CD4-positive, alpha-beta T cell (primary cell): ENCODE measurements at regions not wholly inside any gene's neighbourhood (a gene's known extent, or its start where the extent isn't known, plus 50 kb on each side); places are given as distances from the start of the nearest gene placed in this dataset.
"Not testable (repeated sequence)": the region's sequence is repeated elsewhere in the genome, so short reads cannot be mapped to it uniquely, and the experiment has no call there.

ENCODE experiments used
- ATAC-seq: fragments of 200-7000 bp; cut with Tn5 transposase; one replicate; pipeline ENCODE4 v1.10.0; 2022; ENCODE audit warnings: mild to moderate bottlenecking; ENCODE audit not compliant: poor library complexity
- CTCF ChIA-PET: fragments of 350-600 bp; sonication (Branson Sonifier 250); formaldehyde crosslinking; loops from one replicate; lab custom pipeline; 2021; ENCODE audit warnings: antibody characterized with exemption, inconsistent platforms; lab: Charles Lee
- POLR2A ChIA-PET: fragments of 350-600 bp; sonication (Branson Sonifier 250); formaldehyde crosslinking; loops from one replicate; lab custom pipeline; 2021; ENCODE audit warnings: antibody characterized with exemption, inconsistent platforms; lab: Charles Lee
- DNase-seq, 14 experiments: peaks; one replicate each; pipeline ENCODE4 v3.0.0-alpha.2; 2013 to 2020; ENCODE audit warnings: mixed read lengths in 2 of 14
- H3K27ac ChIP-seq, 2 donors: one replicate each; pipeline versions ENCODE4 v1.5.1 to v1.7.0; 2013; ENCODE audit warnings: low read length in 2 of 2, low read depth in 1 of 2, mild to moderate bottlenecking in 1 of 2
- H3K27me3 ChIP-seq, 2 experiments: 1 replicate in 1 of 2; 2 replicates in 1 of 2; pipeline versions ENCODE4 v1.6.1 to v1.7.0; 2013; ENCODE audit warnings: low read length in 2 of 2, control low read depth in 1 of 2, mild to moderate bottlenecking in 1 of 2, moderate library complexity in 1 of 2; ENCODE audit not compliant: insufficient read depth in 2 of 2, control insufficient read depth in 1 of 2
- H3K36me3 ChIP-seq: one replicate; pipeline ENCODE4 v1.6.1; 2013; ENCODE audit warnings: low read length, control low read depth; ENCODE audit not compliant: insufficient read depth
- H3K4me1 ChIP-seq: one replicate; pipeline ENCODE4 v1.6.1; 2013; ENCODE audit warnings: low read length, control low read depth; ENCODE audit not compliant: insufficient read depth
- H3K4me3 ChIP-seq: one replicate; pipeline ENCODE4 v1.5.1; 2013; ENCODE audit warnings: mild to moderate bottlenecking, low read length, moderate library complexity
- H3K9me3 ChIP-seq, 2 experiments: 1 replicate in 1 of 2; 2 replicates in 1 of 2; pipeline versions ENCODE4 v1.6.1 to v1.7.0; 2013; ENCODE audit warnings: low read length in 2 of 2, mild to moderate bottlenecking in 2 of 2, control low read depth in 1 of 2, moderate library complexity in 1 of 2; ENCODE audit not compliant: control insufficient read depth in 1 of 2, insufficient read depth in 1 of 2
- H3K27ac Mint-ChIP-seq: one replicate; pipeline ENCODE4 v1.8.0; 2020; ENCODE audit warnings: mixed read lengths
- H3K27me3 Mint-ChIP-seq: one replicate; pipeline ENCODE4 v1.8.0; 2021; ENCODE audit warnings: mixed read lengths
- H3K36me3 Mint-ChIP-seq: one replicate; pipeline ENCODE4 v1.8.0; 2021; ENCODE audit warnings: low read depth, mixed read lengths
- H3K4me1 Mint-ChIP-seq: one replicate; pipeline ENCODE4 v1.8.0; 2021; ENCODE audit warnings: low read depth, mixed read lengths
- H3K4me3 Mint-ChIP-seq: one replicate; pipeline ENCODE4 v1.8.0; 2020; ENCODE audit warnings: mild to moderate bottlenecking, mixed read lengths
- H3K9me3 Mint-ChIP-seq: one replicate; pipeline ENCODE4 v1.8.0; 2020; ENCODE audit warnings: mixed read lengths
- intact Hi-C, 2 experiments: fragments of 100-400 bp; cut with DNase I in 1 of 2; cut with micrococcal nuclease in 1 of 2; formaldehyde crosslinking; loops; one replicate each; pipeline versions ENCODE4 v1.15.1 to v1.9.0; 2023 to 2025; cut with DNase I, micrococcal nuclease
- TF ChIP-seq, protein P1 (sequence below): fragments of 200-600 bp; IDR thresholded peaks from one replicate; pipeline ENCODE4 v1.8.0; 2022; ENCODE audit warnings: antibody characterized with exemption, mild to moderate bottlenecking

DNA sequence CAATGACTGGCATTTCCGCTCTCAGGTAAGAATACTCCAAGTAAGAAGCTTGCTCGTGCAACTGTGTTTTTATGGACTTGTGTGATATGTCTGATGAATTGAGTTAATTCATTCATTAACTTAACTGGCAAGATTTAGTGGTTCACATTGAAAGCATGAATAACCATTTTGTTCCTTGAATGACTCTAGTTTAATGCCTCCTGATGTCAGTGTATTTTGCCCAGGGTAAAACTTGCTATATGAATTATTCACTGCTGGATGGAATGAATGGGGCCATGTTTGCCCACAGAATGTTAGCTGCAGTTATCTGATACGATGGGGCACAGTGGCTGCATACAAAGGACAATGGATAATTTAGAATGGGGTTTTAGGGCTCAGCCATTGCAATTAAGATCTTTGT, 124.1 kb downstream of the ZNF365 start:
- ChIA-PET POLR2A (no interaction called here), CTCF (no interaction called here)
- no peaks in the 10 kb centered on the region for H3K36me3 ChIP-seq
- ATAC-seq (no peak), DNase-seq (no peak)
- no peak overlapping the region for H3K27ac Mint-ChIP-seq
- peaks cover 24% of the 10 kb centered on the region for H3K27me3 Mint-ChIP-seq
- no peaks in the 10 kb centered on the region for H3K9me3 ChIP-seq
- H3K9me3 Mint-ChIP-seq = no peaks in the 10 kb centered on the region
- H3K4me1 ChIP-seq = no peaks in the 10 kb centered on the region
- H3K36me3 Mint-ChIP-seq = no peaks in the 10 kb centered on the region
- H3K4me3 ChIP-seq = no peak overlapping the region
- H3K27me3 ChIP-seq = no peaks in the 10 kb centered on the region
- no peaks in the 10 kb centered on the region for H3K4me1 Mint-ChIP-seq
- intact Hi-C loops = no loop called here
- TF ChIP-seq, protein P1, sequence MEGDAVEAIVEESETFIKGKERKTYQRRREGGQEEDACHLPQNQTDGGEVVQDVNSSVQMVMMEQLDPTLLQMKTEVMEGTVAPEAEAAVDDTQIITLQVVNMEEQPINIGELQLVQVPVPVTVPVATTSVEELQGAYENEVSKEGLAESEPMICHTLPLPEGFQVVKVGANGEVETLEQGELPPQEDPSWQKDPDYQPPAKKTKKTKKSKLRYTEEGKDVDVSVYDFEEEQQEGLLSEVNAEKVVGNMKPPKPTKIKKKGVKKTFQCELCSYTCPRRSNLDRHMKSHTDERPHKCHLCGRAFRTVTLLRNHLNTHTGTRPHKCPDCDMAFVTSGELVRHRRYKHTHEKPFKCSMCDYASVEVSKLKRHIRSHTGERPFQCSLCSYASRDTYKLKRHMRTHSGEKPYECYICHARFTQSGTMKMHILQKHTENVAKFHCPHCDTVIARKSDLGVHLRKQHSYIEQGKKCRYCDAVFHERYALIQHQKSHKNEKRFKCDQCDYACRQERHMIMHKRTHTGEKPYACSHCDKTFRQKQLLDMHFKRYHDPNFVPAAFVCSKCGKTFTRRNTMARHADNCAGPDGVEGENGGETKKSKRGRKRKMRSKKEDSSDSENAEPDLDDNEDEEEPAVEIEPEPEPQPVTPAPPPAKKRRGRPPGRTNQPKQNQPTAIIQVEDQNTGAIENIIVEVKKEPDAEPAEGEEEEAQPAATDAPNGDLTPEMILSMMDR = no peak
- H3K27ac ChIP-seq = no peak overlapping the region
- H3K4me3 Mint-ChIP-seq = no peak overlapping the region

DNA sequence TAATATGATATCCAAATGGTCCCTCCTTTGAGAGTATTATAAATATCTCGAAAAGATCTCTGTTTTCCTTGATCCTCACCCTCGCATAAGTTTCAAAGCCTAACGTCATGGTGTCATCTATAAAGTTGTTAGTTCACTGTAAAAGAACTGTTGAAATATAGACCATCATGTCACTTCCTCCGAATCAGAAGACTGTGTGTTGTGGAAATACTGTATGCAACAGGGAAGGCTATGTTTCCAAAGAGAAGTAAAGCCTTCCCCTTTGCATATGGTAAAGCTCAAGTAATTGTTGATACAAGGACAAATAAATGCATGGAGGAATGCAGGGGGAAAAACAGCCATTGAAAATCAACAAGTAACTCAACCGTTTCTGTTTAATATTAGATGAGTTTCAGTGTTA, 125.9 kb downstream of the ZNF365 start:
- POLR2A ChIA-PET, ATAC-seq, DNase-seq, H3K4me3 Mint-ChIP-seq, CTCF ChIA-PET, H3K4me1 Mint-ChIP-seq, intact Hi-C loops, H3K36me3 Mint-ChIP-seq, H3K27me3 ChIP-seq, H3K36me3 ChIP-seq, H3K4me1 ChIP-seq, H3K27ac Mint-ChIP-seq, H3K4me3 ChIP-seq, H3K9me3 Mint-ChIP-seq, H3K9me3 ChIP-seq, H3K27ac ChIP-seq: not testable (repeated sequence)
- H3K27me3 Mint-ChIP-seq = peaks cover 19% of the 10 kb centered on the region

DNA sequence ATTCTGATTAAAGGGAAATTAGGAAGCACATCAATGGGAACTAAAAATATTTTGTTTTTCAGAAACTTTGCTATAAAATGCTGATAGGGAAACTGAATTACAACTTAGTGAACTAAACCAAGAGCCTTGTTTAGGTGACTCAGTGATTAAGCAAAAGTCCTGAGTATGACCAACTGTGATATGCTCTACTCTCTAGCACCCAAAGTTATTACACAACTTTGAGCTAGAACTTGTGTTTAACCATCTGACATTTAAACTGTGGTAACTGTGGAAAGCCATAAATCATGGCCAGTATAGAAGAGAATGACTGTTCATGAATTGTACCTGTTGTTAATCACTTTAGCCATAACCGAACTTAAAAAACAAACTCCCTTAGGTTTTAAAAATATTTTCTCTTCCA, 127.4 kb downstream of the ZNF365 start:
- TF ChIP-seq, protein P1 = no peak
- DNase-seq (peak in 2 of 14 experiments; percentile 30 to 42), ATAC-seq (no peak)
- H3K27ac Mint-ChIP-seq = no peak overlapping the region
- no peak overlapping the region for H3K4me3 Mint-ChIP-seq
- no peaks in the 10 kb centered on the region for H3K9me3 Mint-ChIP-seq
- intact Hi-C loops = no loop called here
- no peaks in the 10 kb centered on the region for H3K27me3 ChIP-seq
- no peaks in the 10 kb centered on the region for H3K36me3 ChIP-seq
- no peak overlapping the region for H3K4me3 ChIP-seq
- H3K36me3 Mint-ChIP-seq = no peaks in the 10 kb centered on the region
- no peaks in the 10 kb centered on the region for H3K4me1 Mint-ChIP-seq
- H3K27ac ChIP-seq = no peak overlapping the region
- CTCF ChIA-PET = no interaction called here
- peaks cover 12% of the 10 kb centered on the region for H3K27me3 Mint-ChIP-seq
- POLR2A ChIA-PET = no interaction called here
- no peaks in the 10 kb centered on the region for H3K4me1 ChIP-seq
- H3K9me3 ChIP-seq = no peaks in the 10 kb centered on the region

DNA sequence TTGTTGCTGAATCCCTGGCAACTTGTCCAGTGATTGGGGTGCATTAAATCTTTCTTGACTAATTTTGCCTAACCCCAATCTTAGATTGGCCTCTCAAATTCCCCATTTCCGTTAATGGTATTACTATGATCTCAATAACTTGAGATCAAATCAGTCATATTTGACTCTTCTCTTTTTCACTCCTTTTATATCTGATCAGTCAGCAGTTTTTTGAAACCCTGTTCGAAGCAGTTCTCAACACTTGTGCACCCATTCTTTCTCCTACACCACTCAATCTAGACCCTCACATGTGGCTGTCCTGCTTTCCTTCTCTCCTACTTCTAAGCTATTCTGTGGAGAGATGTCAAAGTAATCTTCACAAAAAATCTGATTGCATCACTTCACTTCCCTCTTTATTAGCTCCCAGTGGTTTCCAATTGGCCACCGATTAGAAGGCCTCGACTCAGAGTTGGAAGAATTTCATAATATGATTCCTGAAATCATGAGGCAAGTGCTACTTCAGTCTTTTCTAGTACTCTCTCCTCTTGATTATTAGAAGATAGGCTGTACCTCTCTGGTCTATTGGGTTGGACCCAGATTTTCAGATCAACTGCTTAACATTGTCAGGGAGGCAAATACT, 128.9 kb downstream of the ZNF365 start:
- no peaks in the 10 kb centered on the region for H3K9me3 Mint-ChIP-seq
- no peaks in the 10 kb centered on the region for H3K4me1 ChIP-seq
- DNase-seq (peak in 3 of 14 experiments; percentile 1 to 39 (median 25)), ATAC-seq (no peak)
- H3K27ac ChIP-seq = no peak overlapping the region
- ChIA-PET CTCF (no interaction called here), POLR2A (no interaction called here)
- no peaks in the 10 kb centered on the region for H3K9me3 ChIP-seq
- no peak overlapping the region for H3K27ac Mint-ChIP-seq
- H3K4me3 ChIP-seq = no peak overlapping the region
- H3K27me3 Mint-ChIP-seq = peaks cover 6% of the 10 kb centered on the region
- H3K36me3 ChIP-seq = no peaks in the 10 kb centered on the region
- intact Hi-C loops = no loop called here
- H3K27me3 ChIP-seq = no peaks in the 10 kb centered on the region
- no peaks in the 10 kb centered on the region for H3K4me1 Mint-ChIP-seq
- no peak overlapping the region for H3K4me3 Mint-ChIP-seq
- H3K36me3 Mint-ChIP-seq = no peaks in the 10 kb centered on the region
- TF ChIP-seq, protein P1 = no peak
